Renal cortex interstitium (tissue), 11 donors: ENCODE measurements at regions not wholly inside any gene's neighbourhood (a gene's known extent, or its start where the extent isn't known, plus 50 kb on each side); places are given as distances from the start of the nearest gene placed in this dataset.
"Not testable (repeated sequence)": the region's sequence is repeated elsewhere in the genome, so short reads cannot be mapped to it uniquely, and the experiment has no call there.

Experiments
- DNase-seq, 11 donors: peaks; one replicate each; pipeline ENCODE4 v3.0.0-alpha.2; 2013; ENCODE audit warnings: low read depth in 9 of 11, low spot score in 4 of 11; ENCODE audit errors: extremely low read depth in 1 of 11

- no peak for DNase-seq
Observed at GRCh38 chr6:68094070-68094469, 541.0 kb upstream of the ADGRB3 start.

- DNase-seq, result no peak
Observed at GRCh38 chr6:68087399-68088133, 547.5 kb upstream of the ADGRB3 start.

- no peak for DNase-seq
Observed at GRCh38 chr6:68086199-68086598, 548.9 kb upstream of the ADGRB3 start.

GRCh38 chr6:68085599-68085998 is 549.5 kb upstream of the ADGRB3 start:
- not testable (repeated sequence) for DNase-seq

GRCh38 chr6:68082086-68082485 is 553.0 kb upstream of the ADGRB3 start:
- DNase-seq, result no peak

GRCh38 chr6:68080074-68080473 is 555.0 kb upstream of the ADGRB3 start:
- no peak for DNase-seq

GRCh38 chr6:68077661-68078060 is 557.4 kb upstream of the ADGRB3 start:
- DNase-seq, result no peak

- no peak for DNase-seq
Observed at GRCh38 chr6:68071740-68072139, 563.3 kb upstream of the ADGRB3 start.

GRCh38 chr6:68069921-68070710 is 565.0 kb upstream of the ADGRB3 start:
- DNase-seq, result no peak

GRCh38 chr6:68059899-68060298 is 575.2 kb upstream of the ADGRB3 start:
- no peak for DNase-seq

GRCh38 chr6:68059261-68059660 is 575.8 kb upstream of the ADGRB3 start:
- no peak for DNase-seq

- not testable (repeated sequence) for DNase-seq
Observed at GRCh38 chr6:68056596-68056995, 578.5 kb upstream of the ADGRB3 start.

GRCh38 chr6:68054756-68055155 is 580.3 kb upstream of the ADGRB3 start:
- DNase-seq, result no peak

GRCh38 chr6:68053805-68054373 is 581.2 kb upstream of the ADGRB3 start:
- DNase-seq, result no peak

- DNase-seq, result no peak
Observed at GRCh38 chr6:68052234-68052633, 582.8 kb upstream of the ADGRB3 start.

GRCh38 chr6:68049562-68049961 is 585.5 kb upstream of the ADGRB3 start:
- DNase-seq, result no peak

GRCh38 chr6:68046756-68047155 is 588.3 kb upstream of the ADGRB3 start:
- DNase-seq, result no peak

GRCh38 chr6:68046302-68046701 is 588.8 kb upstream of the ADGRB3 start:
- DNase-seq, result no peak

- DNase-seq, result no peak
Observed at GRCh38 chr6:68045193-68045592, 589.9 kb upstream of the ADGRB3 start.

GRCh38 chr6:68044264-68044663 is 590.8 kb upstream of the ADGRB3 start:
- no peak for DNase-seq

GRCh38 chr6:68043122-68043398 is 592.0 kb upstream of the ADGRB3 start:
- no peak for DNase-seq
